ENCODE measurements at regions not wholly inside any gene's neighbourhood (a gene's known extent, or its start where the extent isn't known, plus 50 kb on each side); places are given as distances from the start of the nearest gene placed in this dataset.

GRCh38 chr3:14338242-14338641 is 64.2 kb upstream of the SLC6A6 start:
- Histone ChIP-seq H3K4me1 (no peaks in the 10 kb centered on the region), H3K9me3 (no peaks in the 10 kb centered on the region), H3K27me3 (no peaks in the 10 kb centered on the region), H3K36me3 (no peaks in the 10 kb centered on the region), H3K27ac (no peak overlapping the region), H3K4me3 (no peak overlapping the region), H3K9ac (ENCODE audit: low read depth in 2 of 2, low read length in 2 of 2) (no peak overlapping the region)
- no peak for DNase-seq
- intact Hi-C loops (cut with DNase I), result no loop called here
- TF ChIP-seq CTCF (IDR thresholded peaks at IDR 0.05), result no peak

- TF ChIP-seq CTCF (IDR thresholded peaks at IDR 0.05), result no peak
- Histone ChIP-seq H3K9ac (ENCODE audit: low read depth in 2 of 2, low read length in 2 of 2) (no peak overlapping the region), H3K36me3 (no peaks in the 10 kb centered on the region), H3K27me3 (no peaks in the 10 kb centered on the region), H3K9me3 (no peaks in the 10 kb centered on the region), H3K4me3 (no peak overlapping the region), H3K4me1 (no peaks in the 10 kb centered on the region), H3K27ac (no peak overlapping the region)
- DNase-seq, result no peak
- intact Hi-C loops (cut with DNase I), result no loop called here
Measured at GRCh38 chr3:14338898-14339458, 63.4 kb upstream of the SLC6A6 start.

GRCh38 chr3:14340960-14341708 is 61.3 kb upstream of the SLC6A6 start:
- Histone ChIP-seq H3K9ac (ENCODE audit: low read depth in 2 of 2, low read length in 2 of 2) (no peak overlapping the region), H3K27me3 (no peaks in the 10 kb centered on the region), H3K27ac (no peak overlapping the region), H3K9me3 (no peaks in the 10 kb centered on the region), H3K36me3 (no peaks in the 10 kb centered on the region), H3K4me1 (no peaks in the 10 kb centered on the region), H3K4me3 (no peak overlapping the region)
- no peak for TF ChIP-seq CTCF (IDR thresholded peaks at IDR 0.05)
- DNase-seq, result no peak
- intact Hi-C loops (cut with DNase I), result no loop called here

- TF ChIP-seq CTCF (IDR thresholded peaks at IDR 0.05), result no peak
- no peaks in the 10 kb centered on the region for H3K27me3 ChIP-seq
- H3K4me1 ChIP-seq, result no peaks in the 10 kb centered on the region
- no peaks in the 10 kb centered on the region for H3K36me3 ChIP-seq
- H3K9me3 ChIP-seq, result no peaks in the 10 kb centered on the region
- intact Hi-C loops (cut with DNase I), result no loop called here
- no peak for DNase-seq
- no peak overlapping the region for H3K9ac ChIP-seq (ENCODE audit: low read depth in 2 of 2, low read length in 2 of 2)
- H3K27ac ChIP-seq, result no peak overlapping the region
- H3K4me3 ChIP-seq, result no peak overlapping the region
Measured at GRCh38 chr3:14343338-14344112, 58.9 kb upstream of the SLC6A6 start.

- no peak overlapping the region for H3K4me3 ChIP-seq
- H3K9ac ChIP-seq (ENCODE audit: low read depth in 2 of 2, low read length in 2 of 2), result no peak overlapping the region
- intact Hi-C loops (cut with DNase I), result no loop called here
- H3K4me1 ChIP-seq, result no peaks in the 10 kb centered on the region
- no peaks in the 10 kb centered on the region for H3K36me3 ChIP-seq
- DNase-seq, result no peak
- H3K27me3 ChIP-seq, result no peaks in the 10 kb centered on the region
- TF ChIP-seq CTCF (IDR thresholded peaks at IDR 0.05), result no peak
- no peaks in the 10 kb centered on the region for H3K9me3 ChIP-seq
- H3K27ac ChIP-seq, result no peak overlapping the region
Measured at GRCh38 chr3:14344351-14344750, 58.1 kb upstream of the SLC6A6 start.

Measured in colonic mucosa (tissue), 4 donors.